HL-60 (cell line): ENCODE measurements at regions not wholly inside any gene's neighbourhood (a gene's known extent, or its start where the extent isn't known, plus 50 kb on each side); places are given as distances from the start of the nearest gene placed in this dataset.

ENCODE experiments used
- DNase-seq, 2 experiments: peaks; one replicate each; pipeline ENCODE4 v3.0.0-alpha.2; 2010 to 2020; ENCODE audit warnings: low read depth in 1 of 2, low spot score in 1 of 2
- H3K27ac ChIP-seq: fragments of 250-450 bp; sonication (Bioruptor Pico); replicated peaks from 2 replicates; pipeline ENCODE4 v1.5.1; 2020; ENCODE audit warnings: mild to moderate bottlenecking, moderate library complexity
- H3K27me3 ChIP-seq: fragments of 250-450 bp; sonication (Bioruptor Pico); 2 replicates; pipeline ENCODE4 v1.5.1; 2021; ENCODE audit warnings: mild to moderate bottlenecking, moderate library complexity; ENCODE audit not compliant: insufficient read depth, poor library complexity, severe bottlenecking
- H3K4me3 ChIP-seq: replicated peaks from 2 replicates; pipeline ENCODE4 v1.5.1; 2011; ENCODE audit warnings: mild to moderate bottlenecking, control low read depth, low read length; ENCODE audit not compliant: insufficient read depth
- CTCF ChIP-seq: IDR thresholded peaks from one replicate; pipeline ENCODE4 v1.5.1; 2011; ENCODE audit warnings: low read length, control low read depth, inconsistent platforms; ENCODE audit not compliant: insufficient read depth
- GABPA ChIP-seq: IDR thresholded peaks from 2 replicates; pipeline ENCODE4 v1.6.1; 2012; ENCODE audit warnings: low read depth
- POLR2AphosphoS5 ChIP-seq: IDR thresholded peaks from 2 replicates; pipeline ENCODE4 v1.6.1; 2012; ENCODE audit warnings: low read depth
- REST ChIP-seq: IDR thresholded peaks from 2 replicates; pipeline ENCODE4 v1.6.1; 2012; ENCODE audit warnings: low read depth; ENCODE audit not compliant: insufficient replicate concordance
- SPI1 ChIP-seq: IDR thresholded peaks from 2 replicates; pipeline ENCODE4 v1.6.1; 2012; ENCODE audit warnings: low read depth, mild to moderate bottlenecking, borderline replicate concordance

- no peaks in the 10 kb centered on the region for H3K27me3 ChIP-seq
- H3K4me3 ChIP-seq = no peak overlapping the region
- TF ChIP-seq CTCF (no peak), GABPA (no peak), SPI1 (no peak), POLR2AphosphoS5 (no peak), REST (no peak)
- no peak for DNase-seq
- no peak overlapping the region for H3K27ac ChIP-seq
Measured at GRCh38 chr6:23368557-23368956, 757.5 kb upstream of the NRSN1 start.

- no peak overlapping the region for H3K27ac ChIP-seq
- no peak overlapping the region for H3K4me3 ChIP-seq
- TF ChIP-seq SPI1 = no peak
- TF ChIP-seq REST = no peak
- no peak for TF ChIP-seq POLR2AphosphoS5
- no peak for TF ChIP-seq CTCF
- no peak for TF ChIP-seq GABPA
- no peaks in the 10 kb centered on the region for H3K27me3 ChIP-seq
- no peak for DNase-seq
Measured at GRCh38 chr6:23370051-23370450, 756.0 kb upstream of the NRSN1 start.

GRCh38 chr6:23371132-23371915 is 754.7 kb upstream of the NRSN1 start:
- no peaks in the 10 kb centered on the region for H3K27me3 ChIP-seq
- no peak overlapping the region for H3K4me3 ChIP-seq
- no peak overlapping the region for H3K27ac ChIP-seq
- no peak for DNase-seq
- TF ChIP-seq SPI1 (no peak), REST (no peak)
